HG03103 (cell line): ENCODE measurements at regions not wholly inside any gene's neighbourhood (a gene's known extent, or its start where the extent isn't known, plus 50 kb on each side); places are given as distances from the start of the nearest gene placed in this dataset.

Experiments
- ATAC-seq: cut with Tn5 transposase; IDR thresholded peaks from one replicate; pipeline ENCODE4 v1.9.1; 2021; ENCODE audit warnings: low read depth; ENCODE audit not compliant: unreplicated experiment

DNA sequence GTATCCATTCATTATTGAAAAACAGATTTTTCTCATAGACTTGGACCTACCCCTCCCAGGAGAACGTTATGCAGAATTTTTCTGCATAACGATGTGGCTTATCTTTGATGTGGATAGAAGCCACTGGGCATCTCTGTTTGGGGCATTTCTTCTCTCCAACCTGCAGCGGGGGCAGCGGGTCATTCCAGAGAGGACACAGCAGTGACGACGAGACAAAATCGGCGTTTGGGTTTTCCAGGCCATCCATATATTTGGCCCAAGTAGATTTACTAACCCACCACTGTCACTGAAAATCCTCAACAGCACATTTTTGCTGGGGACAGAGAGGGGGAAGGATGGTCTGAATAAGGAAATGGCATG is 299.3 kb upstream of the PITRM1 start:
- no peak for ATAC-seq

GRCh38 chr10:3471472-3471871 is 298.9 kb upstream of the PITRM1 start:
- ATAC-seq, result no peak

DNA sequence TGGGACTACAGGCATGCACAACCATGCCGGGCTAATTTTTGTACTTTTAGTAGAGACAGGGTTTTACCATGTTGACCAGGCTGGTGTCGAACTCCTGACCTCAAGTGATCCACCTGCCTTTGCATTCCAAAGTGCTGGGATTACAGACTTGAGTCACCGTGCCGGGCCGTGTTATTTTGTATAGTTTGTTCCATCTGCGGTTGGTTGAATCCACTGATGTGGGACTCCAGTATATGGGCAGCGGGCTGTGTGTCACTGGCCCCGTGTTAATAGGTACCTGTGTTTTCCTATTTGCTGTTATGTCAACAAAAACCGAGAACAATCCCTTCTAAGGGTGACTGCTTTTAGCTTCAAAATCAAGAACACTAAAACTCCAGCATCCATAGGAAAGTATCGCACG is 297.6 kb upstream of the PITRM1 start:
- no peak for ATAC-seq

- ATAC-seq, result no peak
Observed at GRCh38 chr10:3469639-3470020, 297.0 kb upstream of the PITRM1 start.

DNA sequence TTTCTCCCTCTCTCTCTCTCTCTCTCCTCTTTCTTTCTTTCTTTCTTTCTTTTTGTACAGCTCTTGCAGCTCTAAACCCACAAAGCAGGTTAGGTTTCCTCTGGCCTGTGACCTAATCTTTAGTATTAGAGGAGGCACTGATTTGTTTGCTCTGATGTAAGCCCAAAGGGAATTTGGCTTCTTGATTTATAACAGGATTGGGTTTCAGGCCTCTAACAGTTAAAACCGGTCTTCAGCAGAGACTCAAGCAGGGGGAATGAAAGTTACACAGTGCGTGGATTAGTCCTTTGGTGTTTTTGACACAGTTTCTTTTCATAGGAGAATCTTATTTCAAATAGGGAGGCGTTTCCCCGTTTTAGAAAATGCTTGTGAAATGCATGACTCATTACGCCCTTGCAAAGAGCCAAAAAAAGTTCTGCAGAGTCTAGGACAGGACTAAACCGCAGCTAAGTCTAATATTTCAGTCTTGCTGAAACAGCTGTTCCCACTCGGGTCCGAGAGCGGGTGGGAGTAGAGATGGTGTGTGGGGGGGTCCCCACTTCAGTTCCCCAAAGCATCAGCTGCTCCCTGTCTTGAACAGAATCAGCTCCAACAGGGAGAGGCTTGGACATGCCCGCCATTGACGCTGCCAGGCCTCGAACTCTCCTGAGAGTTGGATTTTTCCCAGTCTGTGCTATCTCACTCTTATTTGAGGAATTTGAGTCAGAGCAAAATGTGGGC is 296.5 kb upstream of the PITRM1 start:
- ATAC-seq, result no peak

DNA sequence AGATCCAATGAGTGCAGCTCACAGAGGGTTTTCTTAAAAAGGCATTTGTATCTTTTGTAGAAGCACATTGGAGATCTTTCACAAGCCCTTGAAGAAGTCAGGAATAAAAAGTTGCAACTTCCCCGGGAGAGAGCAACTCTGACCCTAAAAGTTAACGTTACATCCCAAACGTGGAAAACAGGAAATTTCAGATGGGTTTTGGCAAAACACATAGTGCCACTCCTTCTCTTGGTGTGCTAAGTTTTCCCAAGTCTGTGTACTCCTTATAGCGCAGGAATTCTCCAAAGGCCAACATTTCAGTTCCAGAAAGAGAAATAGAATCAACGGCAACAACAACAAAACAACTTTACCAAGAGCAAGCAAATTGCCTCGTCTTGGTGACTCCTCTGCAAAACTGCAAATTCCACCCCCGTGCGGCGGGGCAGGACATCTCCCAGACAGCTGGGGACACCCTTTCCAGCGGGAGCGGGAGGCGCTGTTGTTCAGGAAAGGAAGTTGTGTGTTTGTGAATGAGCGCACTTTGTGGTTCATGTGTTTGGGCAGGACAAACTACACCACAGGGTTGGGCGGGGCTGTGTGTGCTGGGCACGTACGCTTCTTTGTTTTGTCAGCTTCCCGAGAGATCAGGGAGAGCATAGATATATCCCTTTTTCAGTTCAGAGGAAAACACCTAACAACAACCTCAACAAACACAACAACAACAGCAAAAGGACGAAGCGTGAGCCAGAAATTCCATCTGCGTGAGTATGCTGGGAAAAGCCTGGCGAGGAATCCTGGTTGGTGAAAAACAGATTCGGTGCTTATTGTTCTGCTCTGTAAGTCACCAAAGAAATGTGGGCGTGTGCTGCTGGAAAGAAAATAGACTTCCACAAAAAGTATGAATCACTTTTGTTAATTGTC is 294.7 kb upstream of the PITRM1 start:
- ATAC-seq, result no peak

GRCh38 chr10:3465406-3465891 is 292.9 kb upstream of the PITRM1 start:
- no peak for ATAC-seq

GRCh38 chr10:3464760-3465405 is 292.3 kb upstream of the PITRM1 start:
- no peak for ATAC-seq

- ATAC-seq, result no peak
Observed at GRCh38 chr10:3460420-3461128, 288.0 kb upstream of the PITRM1 start.

GRCh38 chr10:3455385-3456334 is 283.1 kb upstream of the PITRM1 start:
- no peak for ATAC-seq

DNA sequence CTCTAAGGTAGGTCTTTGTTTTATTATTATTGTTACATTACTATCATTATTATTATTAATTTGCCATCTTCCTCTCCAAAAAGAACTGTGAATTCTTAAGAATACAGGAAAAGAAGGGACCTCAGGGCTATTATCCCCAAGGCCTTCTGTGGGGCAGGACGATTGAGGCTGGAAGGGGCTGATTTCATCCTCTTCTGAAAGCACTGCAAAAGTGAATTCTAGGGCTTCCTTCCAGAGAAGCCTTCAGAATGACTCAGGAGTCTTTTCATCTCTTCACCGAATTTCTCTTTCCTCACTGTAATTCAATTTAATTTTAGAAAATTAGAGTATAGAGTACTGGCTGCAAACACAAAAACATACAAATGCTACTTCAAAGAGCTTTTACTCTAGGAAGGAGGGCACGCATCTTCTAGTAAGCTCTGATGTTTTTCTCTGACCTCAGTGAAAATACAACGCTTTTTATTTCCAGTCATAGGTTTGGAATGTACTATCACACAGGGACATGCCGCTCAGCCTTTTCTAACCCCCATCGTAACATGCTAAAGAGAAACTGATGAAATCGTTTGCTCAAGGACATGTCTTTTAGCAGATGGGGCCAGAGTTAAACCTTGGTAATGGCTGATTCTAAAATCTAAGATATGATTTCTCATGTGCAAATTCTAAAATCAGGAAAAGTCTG is 280.2 kb upstream of the PITRM1 start:
- no peak for ATAC-seq

GRCh38 chr10:3452173-3452626 is 279.6 kb upstream of the PITRM1 start:
- no peak for ATAC-seq

- no peak for ATAC-seq
Observed at GRCh38 chr10:3451516-3452172, 279.1 kb upstream of the PITRM1 start.

DNA sequence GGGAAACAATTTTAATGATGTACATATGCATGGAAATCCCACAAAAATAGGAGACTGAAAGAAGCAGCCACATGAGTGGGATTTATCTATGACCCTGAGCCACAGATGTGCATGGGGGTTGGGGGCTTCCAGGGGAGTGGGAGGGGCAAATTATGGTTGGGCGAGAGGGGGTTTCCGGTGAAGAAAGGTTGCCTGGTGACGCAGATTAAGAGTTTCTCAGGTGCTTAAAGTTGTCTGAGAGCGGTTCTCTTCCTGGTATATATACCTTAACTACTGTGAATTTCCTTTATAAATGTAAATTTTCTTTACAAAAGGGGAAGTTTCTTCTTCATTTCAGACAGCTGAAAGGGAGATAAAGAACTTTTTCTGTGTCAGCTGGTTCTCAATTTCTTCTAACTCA is 273.6 kb upstream of the PITRM1 start:
- ATAC-seq, result no peak

DNA sequence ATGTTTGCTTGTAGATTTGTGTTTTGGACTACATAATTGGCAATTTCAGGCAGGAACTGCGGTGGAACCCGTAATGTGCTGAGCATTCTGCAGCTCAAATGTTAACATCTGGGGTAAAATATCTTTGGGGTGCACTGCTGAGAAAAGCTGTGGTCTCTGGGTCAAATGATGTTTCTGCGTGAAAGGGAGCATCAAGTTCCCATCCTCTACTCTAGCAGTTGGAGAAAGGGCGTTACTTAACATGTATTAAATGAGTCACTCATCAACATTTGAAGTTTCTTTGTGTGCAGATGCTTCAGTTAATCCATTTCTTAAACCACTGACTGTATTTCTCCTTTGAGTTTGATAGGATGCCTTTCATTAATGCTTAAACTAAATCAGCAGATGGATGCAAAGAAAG is 273.1 kb upstream of the PITRM1 start:
- no peak for ATAC-seq

DNA sequence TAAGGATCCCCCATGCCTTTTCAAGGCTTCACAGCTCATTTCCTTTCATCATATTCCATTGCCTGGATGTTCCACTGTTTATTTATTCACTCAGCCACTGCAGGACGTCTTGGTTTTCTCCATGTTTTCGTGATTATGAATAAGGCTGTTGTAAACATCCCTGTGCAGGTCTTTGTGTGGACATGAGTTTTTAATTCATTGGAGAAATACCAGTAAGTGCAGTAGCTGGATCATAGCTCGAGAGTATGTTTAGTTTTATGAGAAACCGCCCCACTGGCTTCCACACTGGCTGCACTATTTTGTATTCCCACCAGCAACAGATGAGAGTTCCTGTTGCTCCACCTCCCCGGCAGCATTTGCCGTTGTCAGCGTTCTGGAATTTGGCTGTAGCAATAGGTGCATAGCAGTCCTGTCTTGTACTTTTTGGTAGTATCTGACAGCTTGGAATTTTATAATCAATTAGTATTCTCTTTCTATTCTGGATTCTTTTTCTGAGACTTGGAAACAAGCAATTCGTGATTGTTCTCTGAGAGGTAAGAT is 269.9 kb upstream of the PITRM1 start:
- no peak for ATAC-seq

DNA sequence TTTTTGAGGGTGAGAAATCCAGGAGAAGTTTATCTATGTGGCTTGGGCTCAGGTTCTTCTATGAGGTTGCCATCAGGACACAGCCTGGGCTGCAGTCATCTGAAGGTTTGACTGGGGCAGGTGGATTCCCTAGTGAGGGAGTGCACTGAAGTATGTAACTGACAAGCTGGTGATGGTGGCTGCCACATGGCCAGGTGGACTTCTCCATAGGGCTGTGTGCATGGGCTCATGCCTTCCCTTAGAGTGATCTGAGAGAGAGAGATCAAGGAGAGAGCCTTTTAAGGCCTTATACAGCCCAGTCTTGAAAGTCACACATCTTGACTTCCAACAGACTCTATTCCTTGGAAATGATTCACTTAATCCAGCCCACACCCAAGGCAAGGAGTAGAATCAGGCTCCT is 266.6 kb upstream of the PITRM1 start:
- no peak for ATAC-seq

- ATAC-seq, result no peak
Observed at GRCh38 chr10:3438606-3439005, 266.0 kb upstream of the PITRM1 start.
